Gastrocnemius medialis (tissue), 4 donors: ENCODE measurements at regions not wholly inside any gene's neighbourhood (a gene's known extent, or its start where the extent isn't known, plus 50 kb on each side); places are given as distances from the start of the nearest gene placed in this dataset.

Source experiments
- ATAC-seq, 2 donors: fragments of 150-250 bp; one replicate each; pipeline ENCODE4 v1.9.1; 2016
- DNase-seq, 2 donors: peaks; one replicate each; pipeline ENCODE4 v3.0.0-alpha.2; 2019
- H3K27ac ChIP-seq, 4 donors: fragments of 200-600 bp; sonication (generic); 1 replicate in 1 of 4; 2 replicates in 3 of 4; pipeline ENCODE4 v1.5.1; 2016 to 2018; ENCODE audit warnings: mild to moderate bottlenecking in 2 of 4, moderate library complexity in 1 of 4
- H3K27me3 ChIP-seq, 3 donors: fragments of 200-600 bp; sonication (generic) in 2 of 3; 1 replicate in 1 of 3; 2 replicates in 2 of 3; pipeline versions ENCODE4 v1.5.1 to v1.6.0; 2016 to 2019; ENCODE audit warnings: mild to moderate bottlenecking in 1 of 3, moderate library complexity in 1 of 3
- H3K36me3 ChIP-seq, 2 donors: fragments of 200-600 bp; sonication (generic) in 1 of 2; one replicate each; pipeline ENCODE4 v1.5.1; 2017 to 2018
- H3K4me1 ChIP-seq, 2 donors: fragments of 200-600 bp; sonication (generic) in 1 of 2; one replicate each; pipeline ENCODE4 v1.5.1; 2016 to 2017; ENCODE audit warnings: mild to moderate bottlenecking in 2 of 2
- H3K4me3 ChIP-seq, 4 donors: fragments of 200-600 bp; sonication (generic) in 3 of 4; 1 replicate in 1 of 4; 2 replicates in 3 of 4; pipeline ENCODE4 v1.5.1; 2016 to 2019; ENCODE audit warnings: mild to moderate bottlenecking in 2 of 4
- H3K9me3 ChIP-seq, 3 donors: fragments of 200-600 bp; sonication (generic) in 2 of 3; 1 replicate in 1 of 3; 2 replicates in 2 of 3; pipeline ENCODE4 v1.5.1; 2016 to 2019
- CTCF ChIP-seq, 5 experiments: fragments of 450-650 bp in 3 of 5; fragments of 200-600 bp in 2 of 5; sonication (generic) in 2 of 5; IDR thresholded peaks in 4 of 5; conservative IDR thresholded peaks in 1 of 5; 1 replicate in 4 of 5; 2 replicates in 1 of 5; pipeline ENCODE4 v1.5.1; 2016 to 2019; ENCODE audit warnings: antibody characterized with exemption in 5 of 5, mild to moderate bottlenecking in 3 of 5, moderate library complexity in 3 of 5
- POLR2A ChIP-seq, 2 donors: fragments of 450-650 bp; IDR thresholded peaks; one replicate each; pipeline ENCODE4 v1.6.1; 2017; ENCODE audit warnings: antibody characterized with exemption in 2 of 2, mild to moderate bottlenecking in 2 of 2, moderate library complexity in 2 of 2
- in situ Hi-C, 4 donors: fragments of 200-750 bp; cut with MboI; loops; one replicate each; pipeline versions ENCODE4 v1.15.0 to v1.8.0; 2017; ENCODE audit warnings: low sequenced_read_pairs in 4 of 4
- intact Hi-C: fragments of 100-400 bp; cut with DNase I; formaldehyde crosslinking; loops from one replicate; pipeline ENCODE4 v1.15.1; 2023; ENCODE audit warnings: low total_unique reads

- H3K9me3 ChIP-seq = no peaks in the 10 kb centered on the region
- DNase-seq (no peak), ATAC-seq (no peak)
- H3K4me3 ChIP-seq = no peak overlapping the region
- in situ Hi-C loops = no loop called here
- H3K27ac ChIP-seq = no peak overlapping the region
- no peaks in the 10 kb centered on the region for H3K27me3 ChIP-seq
- TF ChIP-seq CTCF (IDR thresholded peaks at IDR 0.05 in 4 of 5, conservative IDR thresholded peaks at IDR 0.05 in 1 of 5) = no peak
- TF ChIP-seq POLR2A (IDR thresholded peaks at IDR 0.05) = no peak
- H3K4me1 ChIP-seq = no peaks in the 10 kb centered on the region
- intact Hi-C loops = no loop called here
- no peaks in the 10 kb centered on the region for H3K36me3 ChIP-seq
Measured at GRCh38 chr18:22103647-22104031, 65.8 kb upstream of the GATA6 start.

- no peak for DNase-seq
- no peak for ATAC-seq
- H3K27ac ChIP-seq = no peak overlapping the region
- no peak for TF ChIP-seq CTCF (IDR thresholded peaks at IDR 0.05 in 4 of 5, conservative IDR thresholded peaks at IDR 0.05 in 1 of 5)
- TF ChIP-seq POLR2A (IDR thresholded peaks at IDR 0.05) = no peak
- H3K9me3 ChIP-seq = no peaks in the 10 kb centered on the region
- intact Hi-C loops = no loop called here
- H3K4me3 ChIP-seq = no peak overlapping the region
- in situ Hi-C loops = no loop called here
- H3K36me3 ChIP-seq = no peaks in the 10 kb centered on the region
- H3K27me3 ChIP-seq = no peaks in the 10 kb centered on the region
- no peaks in the 10 kb centered on the region for H3K4me1 ChIP-seq
Measured at GRCh38 chr18:22106536-22107292, 62.7 kb upstream of the GATA6 start.

GRCh38 chr18:22108674-22109073 is 60.7 kb upstream of the GATA6 start:
- Histone ChIP-seq H3K27ac (no peak overlapping the region), H3K4me3 (no peak overlapping the region), H3K4me1 (no peaks in the 10 kb centered on the region), H3K27me3 (no peaks in the 10 kb centered on the region), H3K9me3 (no peaks in the 10 kb centered on the region), H3K36me3 (no peaks in the 10 kb centered on the region)
- intact Hi-C loops = no loop called here
- in situ Hi-C loops = no loop called here
- ATAC-seq = no peak
- DNase-seq = no peak
- no peak for TF ChIP-seq CTCF (IDR thresholded peaks at IDR 0.05 in 4 of 5, conservative IDR thresholded peaks at IDR 0.05 in 1 of 5)
- TF ChIP-seq POLR2A (IDR thresholded peaks at IDR 0.05) = no peak

GRCh38 chr18:22109535-22109934 is 59.9 kb upstream of the GATA6 start:
- in situ Hi-C loops = no loop called here
- H3K27me3 ChIP-seq = no peaks in the 10 kb centered on the region
- no peak overlapping the region for H3K4me3 ChIP-seq
- DNase-seq = no peak
- no peak for ATAC-seq
- no peaks in the 10 kb centered on the region for H3K4me1 ChIP-seq
- intact Hi-C loops = no loop called here
- no peak overlapping the region for H3K27ac ChIP-seq
- no peaks in the 10 kb centered on the region for H3K36me3 ChIP-seq
- TF ChIP-seq CTCF (IDR thresholded peaks at IDR 0.05 in 4 of 5, conservative IDR thresholded peaks at IDR 0.05 in 1 of 5) (no peak), POLR2A (IDR thresholded peaks at IDR 0.05) (no peak)
- H3K9me3 ChIP-seq = no peaks in the 10 kb centered on the region

GRCh38 chr18:22110461-22110924 is 58.9 kb upstream of the GATA6 start:
- no peak overlapping the region for H3K27ac ChIP-seq
- in situ Hi-C loops (no loop called here), intact Hi-C loops (no loop called here)
- no peaks in the 10 kb centered on the region for H3K27me3 ChIP-seq
- DNase-seq (no peak), ATAC-seq (no peak)
- no peak overlapping the region for H3K4me3 ChIP-seq
- no peaks in the 10 kb centered on the region for H3K9me3 ChIP-seq
- H3K36me3 ChIP-seq = no peaks in the 10 kb centered on the region
- no peak for TF ChIP-seq CTCF (IDR thresholded peaks at IDR 0.05 in 4 of 5, conservative IDR thresholded peaks at IDR 0.05 in 1 of 5)
- no peak for TF ChIP-seq POLR2A (IDR thresholded peaks at IDR 0.05)
- H3K4me1 ChIP-seq = no peaks in the 10 kb centered on the region
